Right atrium auricular region (tissue), 2 donors: ENCODE measurements at regions not wholly inside any gene's neighbourhood (a gene's known extent, or its start where the extent isn't known, plus 50 kb on each side); places are given as distances from the start of the nearest gene placed in this dataset.

Experiments used
- DNase-seq: peaks from one replicate; pipeline ENCODE4 v3.0.0-alpha.2; 2019; ENCODE audit warnings: low spot score
- H3K27ac ChIP-seq, 2 donors: fragments of 200-600 bp; sonication (generic); 1 replicate in 1 of 2; 2 replicates in 1 of 2; pipeline ENCODE4 v1.5.1; 2016 to 2019
- H3K27me3 ChIP-seq, 2 donors: fragments of 200-600 bp; sonication (generic); one replicate each; pipeline versions ENCODE4 v1.5.1 to v1.6.0; 2017 to 2019
- H3K36me3 ChIP-seq: fragments of 200-600 bp; sonication (generic); one replicate; pipeline ENCODE4 v1.5.1; 2016
- H3K4me1 ChIP-seq, 2 donors: fragments of 200-600 bp; sonication (generic); one replicate each; pipeline versions ENCODE4 v1.5.1 to v1.6.0; 2017 to 2019
- H3K4me3 ChIP-seq, 2 donors: fragments of 200-600 bp; sonication (generic); 1 replicate in 1 of 2; 2 replicates in 1 of 2; pipeline ENCODE4 v1.5.1; 2017 to 2019; ENCODE audit warnings: mild to moderate bottlenecking in 1 of 2, moderate library complexity in 1 of 2
- H3K9me3 ChIP-seq, 2 donors: fragments of 200-600 bp; sonication (generic); one replicate each; pipeline ENCODE4 v1.5.1; 2019
- TF ChIP-seq, protein P1 (sequence below), 2 donors: fragments of 200-600 bp; sonication (generic); IDR thresholded peaks; one replicate each; pipeline ENCODE4 v1.5.1; 2019; ENCODE audit warnings: antibody characterized with exemption in 2 of 2

DNA sequence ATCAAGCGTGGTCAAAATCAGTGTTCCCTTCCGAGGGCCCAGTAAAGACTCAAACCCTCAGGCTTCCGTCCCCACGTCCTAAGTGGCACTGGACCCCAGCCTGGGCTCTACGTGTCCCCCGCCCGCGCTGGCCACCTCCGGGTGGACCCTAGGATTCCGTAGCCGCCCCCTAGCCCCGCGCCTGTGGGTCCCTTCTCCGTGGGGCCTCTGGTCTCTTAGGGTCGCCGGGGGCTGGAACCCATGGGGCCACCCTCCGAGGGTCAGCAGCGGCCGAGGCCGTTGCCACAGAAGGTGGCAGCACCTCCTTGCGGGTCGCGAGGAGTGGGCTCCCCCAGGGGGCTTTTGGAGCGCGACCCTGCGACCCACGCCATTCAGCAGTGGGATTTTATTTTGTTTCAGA is 170.5 kb upstream of the EEPD1 start:
- no peak for DNase-seq
- TF ChIP-seq, protein P1, sequence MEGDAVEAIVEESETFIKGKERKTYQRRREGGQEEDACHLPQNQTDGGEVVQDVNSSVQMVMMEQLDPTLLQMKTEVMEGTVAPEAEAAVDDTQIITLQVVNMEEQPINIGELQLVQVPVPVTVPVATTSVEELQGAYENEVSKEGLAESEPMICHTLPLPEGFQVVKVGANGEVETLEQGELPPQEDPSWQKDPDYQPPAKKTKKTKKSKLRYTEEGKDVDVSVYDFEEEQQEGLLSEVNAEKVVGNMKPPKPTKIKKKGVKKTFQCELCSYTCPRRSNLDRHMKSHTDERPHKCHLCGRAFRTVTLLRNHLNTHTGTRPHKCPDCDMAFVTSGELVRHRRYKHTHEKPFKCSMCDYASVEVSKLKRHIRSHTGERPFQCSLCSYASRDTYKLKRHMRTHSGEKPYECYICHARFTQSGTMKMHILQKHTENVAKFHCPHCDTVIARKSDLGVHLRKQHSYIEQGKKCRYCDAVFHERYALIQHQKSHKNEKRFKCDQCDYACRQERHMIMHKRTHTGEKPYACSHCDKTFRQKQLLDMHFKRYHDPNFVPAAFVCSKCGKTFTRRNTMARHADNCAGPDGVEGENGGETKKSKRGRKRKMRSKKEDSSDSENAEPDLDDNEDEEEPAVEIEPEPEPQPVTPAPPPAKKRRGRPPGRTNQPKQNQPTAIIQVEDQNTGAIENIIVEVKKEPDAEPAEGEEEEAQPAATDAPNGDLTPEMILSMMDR (IDR thresholded peaks at IDR 0.05): no peak
- no peaks in the 10 kb centered on the region for H3K9me3 ChIP-seq
- H3K4me3 ChIP-seq: no peak overlapping the region
- no peaks in the 10 kb centered on the region for H3K4me1 ChIP-seq
- no peak overlapping the region for H3K27ac ChIP-seq
- no peaks in the 10 kb centered on the region for H3K27me3 ChIP-seq
- no peaks in the 10 kb centered on the region for H3K36me3 ChIP-seq

DNA sequence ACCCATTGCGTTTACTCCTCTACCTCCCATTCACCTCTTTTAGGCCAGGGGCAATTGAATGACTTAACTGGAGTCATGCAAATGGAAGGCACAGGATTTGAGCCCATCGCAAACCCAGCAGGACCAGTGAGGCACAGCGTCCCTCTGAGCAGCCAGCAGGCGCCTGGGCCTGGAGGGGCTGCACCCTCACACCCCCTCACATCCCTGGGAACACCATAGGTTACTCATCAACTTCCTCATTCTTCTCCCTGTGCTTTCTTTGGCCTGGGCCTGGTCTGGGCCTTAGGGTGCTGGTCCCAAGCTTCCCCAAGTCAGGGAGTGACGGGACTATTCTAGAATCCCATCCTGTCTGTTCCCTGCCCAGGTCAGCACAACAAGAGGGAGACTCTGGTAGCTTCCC is 169.4 kb upstream of the EEPD1 start:
- no peak overlapping the region for H3K4me3 ChIP-seq
- H3K27ac ChIP-seq: no peak overlapping the region
- DNase-seq: no peak
- H3K36me3 ChIP-seq: no peaks in the 10 kb centered on the region
- no peaks in the 10 kb centered on the region for H3K27me3 ChIP-seq
- TF ChIP-seq, protein P1 (IDR thresholded peaks at IDR 0.05): no peak
- no peaks in the 10 kb centered on the region for H3K9me3 ChIP-seq
- H3K4me1 ChIP-seq: no peaks in the 10 kb centered on the region

DNA sequence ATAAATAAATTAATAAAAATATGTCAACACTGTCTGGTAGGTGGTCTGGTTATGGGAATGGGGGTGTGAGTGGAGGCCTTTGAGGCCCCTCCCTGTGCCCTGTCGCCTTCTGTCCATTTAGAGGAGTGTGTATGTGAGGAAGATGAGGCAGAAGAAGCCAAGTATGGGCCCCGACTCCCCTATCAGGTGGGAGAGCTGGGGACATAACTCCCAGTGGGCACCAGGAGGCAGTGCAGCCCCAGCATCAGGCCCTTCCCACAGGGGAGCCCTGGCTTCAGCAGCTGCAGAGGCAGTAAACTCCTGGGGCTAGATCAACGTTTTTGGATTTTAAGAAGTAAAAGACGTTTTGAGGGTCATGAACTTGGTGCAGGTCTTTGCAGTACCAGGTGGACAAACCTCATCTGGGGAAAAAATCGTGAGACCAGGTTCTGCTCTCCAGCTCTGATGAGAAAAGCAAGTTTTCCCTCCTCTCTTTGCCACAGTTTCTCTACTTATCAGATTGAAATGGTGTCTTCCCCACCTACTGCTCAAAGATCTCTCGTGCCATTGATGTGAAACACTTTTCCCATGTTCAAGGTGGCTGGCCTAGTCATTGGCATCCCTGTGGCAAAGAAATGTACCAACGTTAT is 167.8 kb upstream of the EEPD1 start:
- no peak overlapping the region for H3K27ac ChIP-seq
- no peaks in the 10 kb centered on the region for H3K36me3 ChIP-seq
- no peak overlapping the region for H3K4me3 ChIP-seq
- no peaks in the 10 kb centered on the region for H3K27me3 ChIP-seq
- no peaks in the 10 kb centered on the region for H3K9me3 ChIP-seq
- no peaks in the 10 kb centered on the region for H3K4me1 ChIP-seq
- DNase-seq: peak; percentile 85
- TF ChIP-seq, protein P1 (IDR thresholded peaks at IDR 0.05): peak; percentile 85 to 97

DNA sequence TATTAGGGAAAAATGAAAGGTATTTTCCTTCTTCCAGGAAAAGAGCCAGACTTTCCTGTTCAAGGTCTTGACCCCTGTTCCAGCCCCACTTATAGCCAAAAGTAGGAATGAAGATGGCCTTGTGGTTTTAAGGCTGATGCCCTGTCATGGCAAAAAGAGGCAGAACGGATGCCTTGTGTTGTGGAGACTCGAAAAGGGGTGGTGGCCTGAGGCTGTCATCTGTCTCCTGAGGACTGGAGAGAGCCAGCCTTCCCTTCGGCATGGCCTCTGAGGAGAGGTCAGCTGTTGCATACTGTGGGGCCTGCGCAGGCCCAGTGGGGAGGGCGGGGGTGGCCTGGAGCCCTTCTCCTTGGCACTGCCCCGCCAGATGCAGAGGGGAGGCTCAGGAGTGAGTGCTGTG is 166.0 kb upstream of the EEPD1 start:
- no peak for DNase-seq
- Histone ChIP-seq H3K27ac (no peak overlapping the region), H3K4me1 (no peaks in the 10 kb centered on the region), H3K4me3 (no peak overlapping the region), H3K9me3 (no peaks in the 10 kb centered on the region), H3K27me3 (no peaks in the 10 kb centered on the region), H3K36me3 (no peaks in the 10 kb centered on the region)
- TF ChIP-seq, protein P1 (IDR thresholded peaks at IDR 0.05): no peak

DNA sequence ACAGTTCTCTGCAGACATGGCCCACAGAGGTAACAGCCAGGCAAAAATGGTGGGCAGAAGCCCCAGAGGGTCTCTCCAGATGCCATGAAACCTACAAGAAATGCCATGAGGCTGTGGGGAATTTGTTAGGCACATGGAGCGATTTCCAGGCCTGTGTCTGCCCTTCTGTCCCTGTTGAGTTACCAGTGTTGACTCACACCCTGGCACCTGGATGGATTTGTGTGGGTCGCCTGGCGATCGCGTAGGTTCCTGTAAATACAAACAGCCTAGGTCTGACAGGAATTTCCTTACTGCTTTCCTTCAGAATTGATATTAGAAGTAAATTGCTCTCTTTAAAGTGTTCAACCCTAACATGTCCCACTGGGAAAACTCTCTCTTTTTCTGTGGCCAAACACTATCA is 164.9 kb upstream of the EEPD1 start:
- H3K27ac ChIP-seq: no peak overlapping the region
- no peaks in the 10 kb centered on the region for H3K4me1 ChIP-seq
- no peak for DNase-seq
- H3K36me3 ChIP-seq: no peaks in the 10 kb centered on the region
- H3K9me3 ChIP-seq: no peaks in the 10 kb centered on the region
- no peaks in the 10 kb centered on the region for H3K27me3 ChIP-seq
- TF ChIP-seq, protein P1 (IDR thresholded peaks at IDR 0.05): no peak
- H3K4me3 ChIP-seq: no peak overlapping the region

DNA sequence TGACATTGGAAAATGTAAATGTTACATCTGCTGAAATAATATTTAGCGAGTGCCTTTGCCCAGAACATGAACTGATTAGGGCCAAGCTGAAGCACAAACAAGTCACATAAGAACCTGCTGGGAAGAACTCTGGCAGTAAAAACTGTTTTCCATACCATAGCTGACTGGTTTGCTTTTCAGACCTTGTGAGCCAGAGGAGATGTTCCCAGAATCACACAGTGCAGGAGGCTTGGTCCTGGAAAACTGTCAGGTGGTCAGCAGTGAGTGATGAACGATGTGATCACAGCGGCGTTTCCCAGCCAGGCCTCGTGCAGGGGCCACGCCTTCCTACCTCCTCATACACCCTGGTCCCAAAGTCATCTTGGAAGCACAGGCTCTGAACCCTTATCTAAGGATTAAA is 164.2 kb upstream of the EEPD1 start:
- no peak overlapping the region for H3K4me3 ChIP-seq
- H3K27me3 ChIP-seq: no peaks in the 10 kb centered on the region
- TF ChIP-seq, protein P1 (IDR thresholded peaks at IDR 0.05): no peak
- DNase-seq: no peak
- H3K27ac ChIP-seq: no peak overlapping the region
- peaks cover 0 to under 1% of the 10 kb centered on the region in 2 donors for H3K4me1 ChIP-seq
- H3K9me3 ChIP-seq: no peaks in the 10 kb centered on the region
- no peaks in the 10 kb centered on the region for H3K36me3 ChIP-seq
